ENCODE measurements at regions not wholly inside any gene's neighbourhood (a gene's known extent, or its start where the extent isn't known, plus 50 kb on each side); places are given as distances from the start of the nearest gene placed in this dataset.
"Not testable (repeated sequence)": the region's sequence is repeated elsewhere in the genome, so short reads cannot be mapped to it uniquely, and the experiment has no call there.

DNA sequence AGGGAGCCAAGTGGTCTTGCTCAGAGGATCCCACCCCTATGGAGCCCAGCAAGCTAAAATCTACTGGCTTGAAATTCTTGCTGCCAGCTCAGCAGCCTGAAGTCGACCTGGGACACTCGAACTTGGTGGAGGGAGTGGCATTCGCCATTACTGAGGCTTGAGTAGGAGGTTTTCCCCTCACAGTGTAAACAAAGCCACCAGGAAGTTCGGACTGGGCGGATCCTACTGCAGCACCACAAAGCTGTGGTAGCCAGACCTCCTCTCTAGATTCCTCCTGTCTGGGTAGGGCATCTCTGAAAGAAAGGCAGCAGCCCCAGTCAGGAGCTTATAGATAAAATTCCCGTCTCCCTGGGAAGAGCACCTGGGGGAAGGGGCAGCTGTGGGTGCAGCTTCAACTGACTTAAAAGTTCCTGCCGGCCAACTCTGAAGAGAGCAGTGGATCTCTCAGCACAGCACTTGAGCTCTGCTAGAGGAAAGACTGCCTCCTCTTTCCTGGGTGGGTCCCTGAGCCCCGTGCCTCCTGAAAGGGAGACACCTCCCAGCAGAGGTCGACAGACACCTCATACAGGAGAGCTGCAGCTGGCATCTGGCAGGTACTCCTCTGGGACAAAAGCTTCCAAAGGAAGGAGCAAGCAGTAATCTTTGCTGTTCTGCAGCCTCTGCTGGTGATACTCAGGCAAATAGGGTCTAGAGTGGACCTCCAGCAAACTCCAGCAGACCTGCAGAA is 576.3 kb upstream of the NECTIN3 start:
- DNase-seq, result no peak

DNA sequence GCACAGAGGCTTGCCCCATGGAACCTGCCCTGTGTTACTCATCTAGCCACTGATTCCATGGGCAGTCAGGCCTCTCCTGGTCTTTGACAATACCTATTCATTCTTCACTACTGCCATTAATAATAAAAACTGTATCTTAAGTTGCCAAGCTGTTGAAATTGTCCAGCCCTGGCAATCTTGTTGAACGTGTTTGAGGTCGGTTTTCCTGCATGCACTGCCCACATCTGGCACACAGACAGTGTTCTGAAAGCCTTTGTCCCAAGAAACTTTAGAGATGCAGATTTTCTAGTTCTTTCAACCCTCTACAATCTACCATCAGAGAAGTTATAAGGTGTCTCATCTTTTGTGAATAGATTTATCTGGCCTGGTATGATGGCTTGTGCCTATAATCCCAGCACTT is 567.2 kb upstream of the NECTIN3 start:
- no peak for DNase-seq

DNA sequence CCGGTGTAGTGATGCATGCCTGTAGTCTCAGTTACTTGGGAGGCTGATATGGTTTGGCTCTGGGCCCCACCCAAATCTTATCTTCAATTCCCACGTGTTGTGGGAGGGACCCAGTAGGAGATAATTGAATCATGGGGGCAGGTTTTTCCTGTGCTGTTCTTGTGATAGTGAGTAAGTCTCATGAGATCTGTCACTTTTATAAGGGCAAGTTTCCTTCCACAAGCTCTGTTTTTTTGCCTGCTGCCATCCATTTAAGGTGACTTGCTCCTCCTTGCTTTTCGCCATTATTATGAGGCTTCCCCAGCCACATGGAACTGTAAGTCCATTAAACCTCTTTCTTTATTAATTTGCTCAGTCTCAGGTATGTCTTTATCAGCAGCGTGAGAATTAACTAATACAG is 566.7 kb upstream of the NECTIN3 start:
- no peak for DNase-seq

DNA sequence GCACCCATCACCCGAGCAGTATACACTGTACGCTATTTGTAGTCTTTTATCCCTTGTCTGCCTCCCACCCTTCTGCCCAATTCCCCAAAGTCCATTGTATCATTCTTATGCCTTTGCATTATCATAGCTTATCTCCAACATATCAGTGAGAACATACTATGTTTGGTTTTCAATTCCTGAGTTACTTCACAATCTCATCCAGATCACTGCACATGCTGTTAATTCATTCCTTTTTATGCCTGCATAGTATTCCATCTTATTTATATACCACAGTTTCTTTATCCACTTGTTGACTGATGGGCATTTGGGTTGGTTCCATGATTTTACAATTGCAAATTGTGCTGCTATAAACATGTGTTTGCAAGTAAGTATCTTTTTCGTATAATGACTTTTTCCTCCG is 564.7 kb upstream of the NECTIN3 start:
- DNase-seq, result no peak

DNA sequence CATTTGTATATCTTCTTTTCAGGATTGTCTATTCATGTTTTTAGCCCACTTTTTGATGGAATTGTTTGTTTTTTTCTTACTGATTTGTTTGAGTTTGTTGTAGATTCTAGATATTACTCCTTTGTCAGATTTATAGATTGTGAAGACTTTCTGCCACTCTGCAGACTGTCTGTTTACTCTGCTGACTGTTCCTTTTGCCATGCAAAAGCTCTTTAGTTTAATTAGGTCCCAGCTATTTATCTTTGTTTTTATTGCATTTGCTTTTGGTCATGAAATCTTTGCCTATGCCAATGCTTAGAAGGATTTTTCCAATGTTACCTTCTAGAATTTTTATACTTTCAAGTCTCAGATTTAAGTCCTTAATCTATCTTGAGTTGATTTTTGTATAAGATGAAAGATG is 564.0 kb upstream of the NECTIN3 start:
- not testable (repeated sequence) for DNase-seq

DNA sequence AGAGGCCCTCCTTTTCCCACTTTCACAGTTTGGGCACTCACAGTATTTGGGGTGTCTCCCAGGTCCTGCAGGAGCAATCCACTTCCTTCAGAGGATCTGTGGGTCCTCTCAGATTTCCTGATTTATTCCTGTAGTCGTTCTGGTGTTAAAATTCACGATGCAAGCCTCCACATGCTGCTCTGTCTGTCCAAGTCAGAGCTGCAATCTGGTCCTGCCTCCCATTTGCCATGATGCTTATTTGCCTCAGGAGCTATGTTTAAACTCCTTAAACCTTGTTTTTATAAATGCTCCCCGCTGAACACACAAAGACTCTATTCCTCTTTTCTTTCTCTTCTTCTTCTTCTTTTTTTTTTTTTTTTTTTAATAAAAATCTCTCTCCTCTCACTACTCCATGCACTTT is 558.7 kb upstream of the NECTIN3 start:
- no peak for DNase-seq

DNA sequence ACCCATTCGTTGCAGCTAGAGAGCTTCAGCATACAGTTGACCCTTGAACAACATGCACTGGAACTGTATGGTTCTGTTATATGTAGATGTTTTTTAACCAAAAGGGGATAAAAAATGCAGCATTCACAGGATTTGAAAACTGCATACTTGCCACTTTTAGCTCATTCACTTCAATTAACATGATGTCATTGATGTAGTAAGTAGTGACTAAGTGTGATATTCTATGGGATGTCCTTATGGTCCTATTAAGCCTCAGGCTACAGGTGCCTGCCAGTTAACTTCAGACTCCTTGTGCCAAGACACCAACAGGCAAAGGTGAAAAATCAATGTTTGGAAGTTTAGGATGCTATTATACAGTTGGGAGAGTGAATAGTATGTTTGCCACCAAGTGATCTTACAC is 553.6 kb upstream of the NECTIN3 start:
- no peak for DNase-seq

DNA sequence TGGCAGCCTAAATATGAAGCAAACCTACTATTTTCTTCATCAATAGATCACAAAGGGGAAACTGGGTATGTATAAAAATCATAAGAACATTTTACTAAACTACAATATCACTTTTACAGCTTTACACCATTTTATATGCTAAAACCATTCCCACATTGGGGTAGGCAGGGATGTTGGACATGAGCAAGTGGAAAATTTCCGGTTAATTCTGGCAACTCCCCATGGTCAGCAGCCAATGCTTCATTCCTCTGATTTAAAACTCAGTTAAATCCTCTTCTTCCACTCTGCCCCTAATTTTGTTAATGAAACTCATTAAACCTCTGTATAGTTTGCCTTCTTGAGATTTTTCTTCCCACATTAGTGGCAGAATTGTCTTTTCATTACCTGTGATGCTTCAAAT is 552.5 kb upstream of the NECTIN3 start:
- no peak for DNase-seq

DNA sequence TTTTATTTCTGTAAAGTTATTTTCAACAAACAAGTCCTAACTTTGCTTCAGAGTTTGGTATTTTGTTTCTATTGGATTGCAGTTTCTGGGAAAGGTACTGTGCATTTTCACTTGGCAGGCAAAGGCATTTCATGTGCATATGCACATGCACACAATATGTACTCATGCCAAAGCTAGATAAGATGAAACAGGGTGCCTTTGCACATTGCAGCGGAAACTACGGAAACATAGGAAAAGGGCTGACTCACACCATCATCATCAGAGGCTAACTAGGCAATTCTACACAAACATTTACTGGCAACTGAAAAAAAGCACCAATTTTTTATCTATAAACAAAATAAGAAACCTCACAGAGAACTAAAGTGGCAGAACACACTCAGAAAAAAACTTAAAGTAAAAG is 550.6 kb upstream of the NECTIN3 start:
- DNase-seq, result no peak

DNA sequence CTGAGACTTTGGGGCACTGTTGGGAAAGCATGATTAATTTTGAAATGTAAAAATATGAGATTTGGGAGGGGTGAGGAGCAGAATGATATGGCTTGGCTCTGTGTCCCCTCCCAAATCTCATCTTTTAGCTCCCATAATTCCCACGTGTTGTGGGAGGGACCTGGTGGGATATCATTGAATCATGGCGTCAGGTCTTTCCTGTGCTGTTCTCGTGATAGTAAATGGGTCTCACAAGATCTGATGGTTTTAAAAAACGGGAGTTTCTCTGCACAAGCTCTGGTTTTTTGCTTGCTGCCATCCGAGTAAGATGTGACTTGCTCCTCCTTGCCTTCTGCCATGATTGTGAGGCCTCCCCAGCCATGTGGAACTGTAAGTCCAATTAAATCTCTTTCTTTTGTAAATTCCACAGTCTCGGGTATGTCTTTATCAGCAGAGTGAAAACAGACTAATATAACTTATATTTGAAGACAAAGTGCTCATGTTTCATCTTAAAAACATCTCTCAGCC is 546.0 kb upstream of the NECTIN3 start:
- DNase-seq, result not testable (repeated sequence)

DNA sequence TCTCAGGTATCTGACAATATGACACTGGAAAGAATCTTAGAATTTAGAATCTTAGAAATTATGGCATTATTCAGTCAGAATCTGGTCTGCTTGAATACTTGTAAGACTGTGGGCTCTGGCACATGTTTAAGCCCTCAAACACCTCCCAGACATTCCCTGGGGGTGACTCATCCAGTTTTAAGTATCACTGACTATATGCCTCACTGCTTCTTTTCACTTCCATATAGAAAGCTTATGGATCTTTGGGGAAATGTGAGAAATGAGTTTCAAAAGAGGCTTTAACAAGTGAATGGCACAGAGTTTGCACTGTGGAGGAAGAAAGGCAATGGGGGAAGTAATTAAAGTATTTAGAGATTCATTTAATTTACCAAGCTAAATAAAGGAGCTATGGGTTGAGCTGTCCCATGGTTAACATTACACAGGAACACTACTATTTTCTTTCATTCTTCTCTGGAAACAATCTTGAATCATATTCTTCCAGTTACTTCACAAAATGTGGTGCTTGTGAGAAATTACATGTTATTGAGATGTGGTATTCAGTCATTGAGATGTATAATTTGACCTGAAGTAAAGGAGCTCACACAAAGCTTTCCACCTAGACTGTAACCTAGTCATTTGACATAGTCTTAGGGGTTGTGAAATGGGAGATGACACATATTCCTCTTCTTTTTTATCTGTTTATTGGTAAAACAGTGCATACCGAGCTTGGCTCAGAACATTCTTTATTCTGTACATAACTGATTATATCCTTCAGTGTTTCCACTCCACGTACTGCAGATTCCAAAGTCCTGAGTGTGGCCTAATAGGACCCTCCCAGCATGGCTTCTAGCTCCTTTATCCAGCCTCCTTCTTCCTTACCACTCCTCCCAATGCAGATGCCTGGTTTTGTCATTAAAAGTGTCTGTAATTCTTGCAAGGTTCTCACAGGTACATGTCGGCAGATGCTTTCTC is 544.6 kb upstream of the NECTIN3 start:
- no peak for DNase-seq

DNA sequence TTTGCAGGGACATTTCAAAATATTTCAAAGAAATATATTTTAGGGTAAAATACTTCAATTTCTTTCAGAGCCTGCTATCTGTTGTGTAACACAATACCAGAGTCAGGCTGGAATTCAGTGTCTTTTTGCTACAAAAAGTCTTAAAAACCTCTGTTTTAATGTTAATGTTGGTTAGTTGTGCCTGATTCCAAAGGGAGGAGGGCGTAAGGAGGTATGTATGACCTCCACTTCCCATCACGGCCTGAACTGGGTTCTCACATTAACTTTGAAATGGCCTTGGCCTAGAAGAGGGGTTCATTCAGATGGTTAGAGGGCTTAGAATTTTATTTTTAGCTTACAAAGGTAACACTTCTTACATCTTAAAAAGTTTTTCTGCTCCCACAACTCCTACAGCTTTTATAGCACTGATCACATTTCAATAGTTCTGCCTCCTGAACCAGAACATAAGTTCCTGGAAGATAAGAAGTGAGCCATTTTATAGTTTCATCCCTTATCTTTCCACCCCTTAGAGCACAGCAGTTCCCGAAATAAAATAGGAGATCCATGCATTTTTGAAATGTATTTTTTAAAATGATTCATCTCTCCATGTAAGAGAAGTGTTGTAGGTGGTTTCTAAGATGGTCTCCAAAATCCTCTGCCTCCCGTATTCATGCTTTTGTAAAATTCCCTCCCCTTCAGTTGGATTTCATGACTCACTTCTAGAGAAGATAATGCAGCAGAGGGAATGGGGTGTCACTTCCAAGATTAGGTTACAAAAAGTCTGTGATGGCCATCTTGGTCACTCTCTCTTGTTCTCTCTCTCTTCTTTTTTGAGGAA is 543.1 kb upstream of the NECTIN3 start:
- no peak for DNase-seq

DNA sequence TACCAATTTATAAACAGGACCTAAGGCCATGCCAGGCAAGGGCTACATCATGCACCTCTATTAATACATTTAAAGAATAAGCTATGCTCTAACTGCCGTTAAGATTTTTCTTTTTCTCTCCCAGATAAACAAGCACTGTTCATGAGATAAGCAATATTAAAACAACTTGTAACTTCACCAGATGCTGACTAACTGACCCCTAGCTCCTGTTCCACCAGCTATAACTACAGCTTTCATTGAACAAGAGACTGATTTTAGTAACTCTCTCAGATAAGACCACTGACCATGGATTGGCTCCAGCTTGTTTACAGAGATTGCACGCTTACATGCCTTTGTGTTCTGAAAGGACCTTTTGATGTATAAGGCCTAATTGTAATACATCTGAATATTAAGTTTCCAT is 540.7 kb upstream of the NECTIN3 start:
- DNase-seq, result no peak

DNA sequence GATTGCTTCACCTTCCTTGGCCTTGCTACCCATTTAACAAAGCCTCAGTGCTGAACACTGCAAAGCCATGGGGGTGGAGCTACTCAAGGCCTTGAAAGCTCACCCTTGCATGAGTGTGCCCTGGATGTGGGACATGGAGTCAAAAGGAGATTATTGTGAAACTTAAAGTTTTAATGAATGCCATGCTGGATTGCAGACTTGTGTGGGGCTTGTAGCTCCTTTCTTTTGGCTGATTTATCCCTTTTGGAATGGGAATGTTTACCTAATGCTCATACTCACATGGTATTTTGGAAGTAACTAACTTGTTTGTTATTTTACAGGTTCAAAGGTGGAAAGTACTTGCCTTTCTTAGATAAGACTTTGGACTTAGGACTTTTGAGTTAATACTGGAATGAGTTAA is 538.5 kb upstream of the NECTIN3 start:
- DNase-seq, result no peak

DNA sequence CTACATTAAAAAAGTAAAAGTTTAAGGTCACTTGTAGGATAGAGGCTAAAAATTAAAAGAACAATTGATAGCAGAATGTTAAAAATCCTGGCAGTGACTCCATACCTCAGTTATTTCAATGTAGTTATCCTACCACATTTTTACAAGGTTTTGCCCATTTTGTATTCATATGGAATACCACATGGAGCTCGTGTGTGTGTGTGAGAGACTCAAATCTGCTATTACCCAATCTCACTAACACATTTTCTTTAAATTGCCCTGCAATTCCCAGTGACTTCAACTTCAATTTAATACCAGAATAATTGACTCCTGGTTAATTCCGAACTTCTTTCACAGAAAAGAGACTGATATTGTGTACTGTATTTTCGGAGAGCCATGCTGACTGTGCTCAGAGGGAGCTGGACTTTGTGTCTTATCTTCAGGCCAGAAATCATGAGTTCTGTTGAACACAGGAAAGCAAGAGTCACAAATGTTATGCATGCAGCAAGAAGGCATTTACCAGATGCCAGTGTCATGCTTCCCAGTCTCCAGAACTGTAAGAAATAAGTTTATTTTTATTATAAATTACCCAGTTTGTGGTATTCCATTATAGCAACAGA is 529.0 kb upstream of the NECTIN3 start:
- no peak for DNase-seq

DNA sequence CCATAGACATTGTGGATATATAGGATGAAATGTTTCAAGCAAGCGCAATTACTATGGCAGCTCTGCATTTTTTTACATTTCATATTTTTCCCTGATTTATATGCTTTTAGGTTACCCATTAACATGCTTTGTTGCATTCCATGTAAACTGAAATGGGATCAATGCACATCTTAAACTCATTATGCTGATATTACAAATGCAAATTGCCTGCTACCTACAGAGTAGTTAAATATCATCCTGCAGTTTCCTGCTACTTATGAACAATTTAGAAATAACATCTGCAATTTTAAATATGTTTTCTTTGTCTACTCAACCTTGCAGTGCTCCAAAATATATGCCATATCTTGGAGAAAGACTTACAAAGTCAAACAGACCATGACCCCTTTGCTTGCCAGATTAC is 526.9 kb upstream of the NECTIN3 start:
- no peak for DNase-seq

DNA sequence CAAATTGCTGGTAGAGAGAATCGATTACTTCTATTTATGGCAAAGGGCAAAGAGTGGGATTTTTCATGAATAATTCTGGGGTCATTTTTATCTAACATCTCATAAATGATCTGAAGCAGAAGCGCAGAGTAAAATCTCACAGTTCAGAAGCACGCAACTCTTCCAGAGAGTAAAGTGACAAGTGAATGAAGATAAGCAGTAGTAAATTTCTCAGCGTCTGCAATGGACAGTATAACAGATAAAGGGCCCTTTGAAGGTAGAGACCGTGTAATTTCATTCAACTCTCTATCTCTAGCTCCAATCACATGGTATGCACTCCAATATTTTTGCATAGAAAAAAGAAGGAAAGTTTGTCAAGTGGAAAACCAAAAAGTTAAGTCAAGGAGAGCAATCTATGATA is 521.1 kb upstream of the NECTIN3 start:
- no peak for DNase-seq

DNA sequence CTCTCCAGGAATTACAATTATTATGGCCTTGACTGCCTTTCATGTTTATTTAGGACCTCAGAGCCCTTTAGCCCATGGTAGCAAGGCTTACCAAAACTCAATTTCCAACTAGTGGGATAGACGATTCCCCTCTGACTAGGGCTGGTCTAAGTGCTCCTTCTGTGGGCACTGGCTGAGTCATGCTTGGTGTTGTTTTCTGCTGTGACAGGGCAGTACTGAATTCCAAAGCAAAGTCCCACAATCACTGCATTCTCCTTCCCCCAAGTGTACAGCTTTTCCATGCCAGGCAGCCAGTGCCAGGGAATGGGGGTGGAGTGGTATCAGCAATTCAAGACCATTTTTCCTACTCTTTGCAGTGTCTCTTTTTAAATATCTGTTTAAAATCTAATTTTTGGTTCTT is 509.0 kb upstream of the NECTIN3 start:
- DNase-seq, result no peak

DNA sequence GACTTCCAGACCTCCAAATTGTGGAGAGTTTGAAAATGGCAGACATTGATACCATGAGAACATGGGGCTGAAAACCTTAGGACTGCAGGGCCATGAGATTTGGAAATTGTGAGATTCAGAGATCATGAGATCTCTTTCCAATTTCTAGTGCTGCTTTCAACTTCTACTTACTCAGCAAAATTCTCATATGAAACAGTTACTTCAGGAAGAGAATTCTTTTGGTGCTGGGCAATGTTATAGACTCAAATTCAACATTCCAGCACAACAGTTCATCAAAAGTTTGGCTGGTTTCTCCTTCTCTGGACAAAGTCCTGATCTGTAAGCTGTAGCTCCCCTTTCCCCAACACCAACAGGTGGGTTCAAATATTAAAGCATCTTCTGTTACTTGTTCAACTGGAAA is 506.9 kb upstream of the NECTIN3 start:
- DNase-seq, result no peak

DNA sequence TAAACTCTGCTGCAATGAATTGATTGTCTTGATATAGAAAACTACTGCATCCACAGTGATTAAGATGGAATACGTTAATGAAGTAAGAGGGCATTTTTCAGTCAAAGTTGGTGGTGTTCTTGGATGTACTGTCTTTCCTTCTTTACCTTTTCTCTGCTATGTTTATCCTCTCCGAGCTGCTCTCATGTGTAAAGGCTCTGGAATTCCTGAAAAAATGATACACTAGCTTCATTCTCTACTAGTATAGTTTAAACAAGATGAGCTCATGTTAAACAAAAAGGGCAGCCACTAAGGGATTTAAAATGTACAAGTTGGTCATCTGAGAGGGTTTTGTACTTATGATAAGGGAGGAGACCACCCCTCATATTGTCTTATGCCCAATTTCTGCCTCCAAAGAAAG is 504.6 kb upstream of the NECTIN3 start:
- no peak for DNase-seq

DNA sequence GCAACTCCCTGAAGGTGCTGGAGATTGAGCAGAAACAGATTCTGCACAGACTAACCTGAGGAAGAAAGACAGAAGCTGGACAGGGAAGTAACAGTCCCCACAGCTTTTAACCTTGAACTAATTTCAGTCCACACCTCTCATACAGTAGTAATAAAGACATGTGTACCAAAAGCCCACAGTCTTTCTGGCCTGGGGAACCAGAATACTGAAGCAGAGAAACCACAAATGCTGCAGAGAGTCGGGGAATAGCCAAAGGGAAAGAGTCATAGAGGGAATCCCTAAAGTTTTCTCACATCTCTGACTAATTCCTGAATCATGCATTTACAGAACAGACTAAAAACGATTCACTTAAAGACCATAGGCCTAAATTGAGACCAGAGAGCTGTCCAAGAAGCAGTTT is 503.4 kb upstream of the NECTIN3 start:
- DNase-seq, result no peak

DNA sequence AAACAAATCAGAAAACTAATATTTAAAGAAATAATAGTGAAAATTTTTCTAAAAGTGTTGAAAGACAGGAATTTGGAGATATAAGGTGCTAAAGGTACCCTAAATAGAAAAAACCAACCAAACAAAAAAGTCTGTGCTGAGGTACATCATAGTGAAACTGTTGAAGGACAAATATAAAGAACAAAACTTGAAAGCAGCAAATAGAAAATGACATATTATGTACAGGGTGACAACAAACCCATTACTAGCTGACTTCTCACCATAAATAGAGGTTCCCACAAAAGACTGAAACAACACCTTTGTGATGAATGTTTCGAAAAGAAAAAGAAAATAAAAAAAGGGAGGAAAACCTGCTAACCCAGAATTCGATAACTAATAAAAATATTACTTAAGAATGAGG is 502.5 kb upstream of the NECTIN3 start:
- no peak for DNase-seq

DNA sequence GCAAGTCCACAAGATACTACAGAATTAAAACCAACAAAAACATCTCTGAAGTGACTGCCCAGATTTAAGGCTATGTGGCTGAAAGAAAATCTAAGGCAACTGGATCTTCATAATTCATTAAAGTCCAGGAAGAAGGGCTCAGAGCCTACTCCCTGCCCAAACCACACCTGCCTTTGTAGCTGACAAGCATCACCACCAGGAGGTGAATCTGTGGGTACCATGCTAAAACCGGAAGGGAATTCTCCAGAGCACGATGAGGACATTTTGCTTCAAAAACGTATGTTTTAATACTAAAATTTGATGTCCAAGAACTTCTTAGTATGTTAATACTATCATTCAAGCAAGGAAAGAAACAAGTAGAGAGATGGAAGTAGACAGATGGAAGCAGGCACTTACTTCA is 495.9 kb upstream of the NECTIN3 start:
- DNase-seq, result no peak

All from NCI-H524 treated with DMSO at 0.1 percent for 48 hours (cell line).